Tibial artery (tissue), 4 donors: ENCODE measurements at regions not wholly inside any gene's neighbourhood (a gene's known extent, or its start where the extent isn't known, plus 50 kb on each side); places are given as distances from the start of the nearest gene placed in this dataset.

Source experiments
- DNase-seq, 2 donors: peaks; one replicate each; pipeline ENCODE4 v3.0.0-alpha.2; 2019
- H3K27ac ChIP-seq, 2 donors: fragments of 200-600 bp; sonication (generic) in 1 of 2; 1 replicate in 1 of 2; 2 replicates in 1 of 2; pipeline ENCODE4 v1.5.1; 2018 to 2019; ENCODE audit warnings: mild to moderate bottlenecking in 1 of 2
- H3K27me3 ChIP-seq, 2 donors: fragments of 200-600 bp; sonication (generic) in 1 of 2; one replicate each; pipeline versions ENCODE4 v1.5.1 to v1.6.0; 2016 to 2019
- H3K36me3 ChIP-seq, 3 donors: fragments of 200-600 bp; sonication (generic) in 2 of 3; one replicate each; pipeline ENCODE4 v1.5.1; 2016 to 2019; ENCODE audit warnings: mild to moderate bottlenecking in 2 of 3
- H3K4me1 ChIP-seq, 4 donors: fragments of 200-600 bp; sonication (generic) in 2 of 4; 1 replicate in 3 of 4; 2 replicates in 1 of 4; pipeline ENCODE4 v1.5.1; 2016 to 2019
- H3K4me3 ChIP-seq, 2 donors: fragments of 200-600 bp; sonication (generic) in 1 of 2; 1 replicate in 1 of 2; 2 replicates in 1 of 2; pipeline ENCODE4 v1.5.1; 2018 to 2019; ENCODE audit warnings: mild to moderate bottlenecking in 2 of 2
- H3K9me3 ChIP-seq, 3 donors: fragments of 200-600 bp; sonication (generic) in 1 of 3; one replicate each; pipeline ENCODE4 v1.5.1; 2016 to 2019
- CTCF ChIP-seq, 2 experiments: fragments of 200-600 bp in 1 of 2; fragments of 450-650 bp in 1 of 2; IDR thresholded peaks; one replicate each; pipeline ENCODE4 v1.5.1; 2017 to 2019; ENCODE audit warnings: antibody characterized with exemption in 2 of 2, mild to moderate bottlenecking in 1 of 2, moderate library complexity in 1 of 2
- intact Hi-C: fragments of 100-400 bp; cut with DNase I; formaldehyde crosslinking; loops from one replicate; pipeline ENCODE4 v1.15.0; 2023; ENCODE audit warnings: low total_unique reads

DNA sequence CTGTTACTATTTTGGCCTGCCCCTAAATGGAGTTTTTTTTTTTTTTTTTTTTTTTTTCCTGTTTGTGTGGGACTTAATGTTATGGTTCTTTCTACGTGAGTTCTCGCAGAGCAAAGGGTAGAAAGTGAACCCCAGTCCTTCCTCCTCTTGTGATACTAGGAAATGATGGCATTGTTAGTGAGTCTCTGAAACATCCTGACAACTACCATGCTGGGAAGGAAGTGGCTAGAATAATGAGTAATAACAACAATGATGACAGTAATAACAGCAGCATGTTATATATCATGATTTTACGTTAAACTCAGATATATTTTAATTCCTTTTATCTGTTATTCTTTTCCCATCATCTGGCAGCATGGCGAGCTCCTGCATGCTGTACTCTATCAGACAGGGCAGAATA lies 216.2 kb upstream of the LINC00305 start:
- Histone ChIP-seq H3K9me3 (no peaks in the 10 kb centered on the region), H3K27ac (no peak overlapping the region), H3K27me3 (no peaks in the 10 kb centered on the region), H3K4me1 (no peaks in the 10 kb centered on the region), H3K4me3 (no peak overlapping the region), H3K36me3 (no peaks in the 10 kb centered on the region)
- DNase-seq, result no peak
- intact Hi-C loops, result no loop called here
- no peak for TF ChIP-seq CTCF (IDR thresholded peaks at IDR 0.05)

DNA sequence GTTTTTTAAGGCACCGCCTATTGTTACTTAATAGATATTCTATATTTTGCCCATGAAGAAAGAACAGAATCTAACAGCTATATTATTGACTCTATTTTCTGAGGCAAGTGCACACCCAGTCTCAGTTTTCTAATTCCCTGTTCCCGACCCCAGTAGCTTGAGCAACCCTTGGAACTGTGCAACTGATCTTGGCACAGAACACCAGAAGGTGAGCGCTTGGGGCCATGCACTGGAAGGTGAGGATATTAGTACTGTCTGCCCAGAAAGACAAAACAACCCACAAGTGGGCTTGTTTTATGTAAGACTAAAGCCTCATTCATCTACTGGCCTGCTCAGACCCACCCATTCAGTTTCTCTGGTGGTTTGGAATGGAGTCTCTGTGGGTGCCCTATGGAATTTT lies 188.8 kb upstream of the LINC00305 start:
- intact Hi-C loops, result no loop called here
- no peak overlapping the region for H3K27ac ChIP-seq

GRCh38 chr18:64337018-64337417 lies 188.1 kb upstream of the LINC00305 start:
- no peaks in the 10 kb centered on the region for H3K9me3 ChIP-seq
- no peak overlapping the region for H3K4me3 ChIP-seq
- no peak for TF ChIP-seq CTCF (IDR thresholded peaks at IDR 0.05)
- no peaks in the 10 kb centered on the region for H3K27me3 ChIP-seq
- H3K27ac ChIP-seq, result no peak overlapping the region
- DNase-seq, result no peak
- H3K4me1 ChIP-seq, result no peaks in the 10 kb centered on the region
- H3K36me3 ChIP-seq, result no peaks in the 10 kb centered on the region
- intact Hi-C loops, result no loop called here

More for the DNA sequence above, 188.8 kb upstream of the LINC00305 start:
- no peak for TF ChIP-seq CTCF (IDR thresholded peaks at IDR 0.05)
- Histone ChIP-seq H3K4me3 (no peak overlapping the region), H3K4me1 (no peaks in the 10 kb centered on the region), H3K27me3 (no peaks in the 10 kb centered on the region), H3K9me3 (no peaks in the 10 kb centered on the region), H3K36me3 (no peaks in the 10 kb centered on the region)
- no peak for DNase-seq

- no peaks in the 10 kb centered on the region for H3K9me3 ChIP-seq
- intact Hi-C loops, result no loop called here
- no peaks in the 10 kb centered on the region for H3K36me3 ChIP-seq
- H3K27ac ChIP-seq, result no peak overlapping the region
- H3K27me3 ChIP-seq, result no peaks in the 10 kb centered on the region
- H3K4me3 ChIP-seq, result no peak overlapping the region
- H3K4me1 ChIP-seq, result no peaks in the 10 kb centered on the region
- no peak for DNase-seq
- no peak for TF ChIP-seq CTCF (IDR thresholded peaks at IDR 0.05)
Observed at GRCh38 chr18:64334748-64335147, 185.9 kb upstream of the LINC00305 start.

GRCh38 chr18:64333584-64333983 lies 184.7 kb upstream of the LINC00305 start:
- no peak for TF ChIP-seq CTCF (IDR thresholded peaks at IDR 0.05)
- H3K27ac ChIP-seq, result no peak overlapping the region
- intact Hi-C loops, result no loop called here
- no peaks in the 10 kb centered on the region for H3K27me3 ChIP-seq
- H3K4me1 ChIP-seq, result no peaks in the 10 kb centered on the region
- no peak overlapping the region for H3K4me3 ChIP-seq
- no peaks in the 10 kb centered on the region for H3K9me3 ChIP-seq
- DNase-seq, result no peak
- no peaks in the 10 kb centered on the region for H3K36me3 ChIP-seq

DNA sequence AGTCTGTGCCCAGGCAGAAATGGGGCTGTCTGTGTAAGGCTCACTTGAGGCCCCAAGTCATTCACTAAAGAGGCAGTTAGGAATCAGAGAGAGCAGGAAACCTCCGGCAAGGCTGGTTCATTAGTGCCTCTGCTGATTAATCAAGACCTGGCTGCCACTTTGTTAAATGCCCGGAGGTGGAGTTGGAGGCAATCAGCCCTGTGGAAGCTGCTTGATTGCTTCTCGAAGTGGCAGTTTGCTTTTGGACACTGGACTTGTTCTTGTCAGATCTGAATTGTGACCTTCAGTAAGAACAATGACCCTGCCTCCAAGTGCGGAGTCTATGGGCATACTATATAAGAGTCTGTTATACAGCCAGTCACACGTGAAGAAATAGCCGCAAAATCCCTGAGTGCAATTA lies 183.9 kb upstream of the LINC00305 start:
- DNase-seq, result no peak
- Histone ChIP-seq H3K27ac (no peak overlapping the region), H3K9me3 (no peaks in the 10 kb centered on the region), H3K4me1 (no peaks in the 10 kb centered on the region), H3K4me3 (no peak overlapping the region), H3K36me3 (no peaks in the 10 kb centered on the region), H3K27me3 (no peaks in the 10 kb centered on the region)
- no peak for TF ChIP-seq CTCF (IDR thresholded peaks at IDR 0.05)
- intact Hi-C loops, result no loop called here
